MM.1S (cell line): ENCODE measurements at regions not wholly inside any gene's neighbourhood (a gene's known extent, or its start where the extent isn't known, plus 50 kb on each side); places are given as distances from the start of the nearest gene placed in this dataset.

Experiments used
- DNase-seq: peaks from one replicate; pipeline ENCODE4 v3.0.0-alpha.2; 2015
- H2AFZ ChIP-seq: fragments of 300-600 bp; sonication (generic); 2 replicates; pipeline ENCODE4 v1.6.0; 2016; ENCODE audit warnings: antibody characterized with exemption, low read length
- H3F3A ChIP-seq: fragments of 300-600 bp; sonication (generic); 2 replicates; pipeline ENCODE4 v1.6.1; 2016; ENCODE audit warnings: mild to moderate bottlenecking, antibody characterized with exemption, low read length, moderate library complexity, mixed read lengths; ENCODE audit not compliant: insufficient read depth
- H3K27ac ChIP-seq: fragments of 300-600 bp; sonication (generic); 2 replicates; pipeline ENCODE4 v1.5.1; 2016; ENCODE audit warnings: mild to moderate bottlenecking, low read length
- H3K27me3 ChIP-seq: fragments of 300-600 bp; sonication (generic); replicated peaks from 2 replicates; pipeline ENCODE4 v1.6.0; 2016; ENCODE audit warnings: low read length; ENCODE audit not compliant: insufficient read depth
- H3K36me3 ChIP-seq: fragments of 300-600 bp; sonication (generic); replicated peaks from 2 replicates; pipeline ENCODE4 v1.6.1; 2016; ENCODE audit warnings: mild to moderate bottlenecking, low read length, mixed read lengths; ENCODE audit not compliant: insufficient read depth
- H3K4me1 ChIP-seq: fragments of 300-600 bp; sonication (generic); 2 replicates; pipeline ENCODE4 v1.6.1; 2016; ENCODE audit warnings: low read length, mixed read lengths
- H3K4me2 ChIP-seq: fragments of 300-600 bp; sonication (generic); 2 replicates; pipeline ENCODE4 v1.6.0; 2016; ENCODE audit warnings: low read depth, low read length
- H3K4me3 ChIP-seq: fragments of 300-600 bp; sonication (generic); 2 replicates; pipeline ENCODE4 v1.5.1; 2016; ENCODE audit warnings: low read length, mixed read lengths
- H3K79me2 ChIP-seq: fragments of 300-600 bp; sonication (generic); 2 replicates; pipeline ENCODE4 v1.6.1; 2016; ENCODE audit warnings: mixed run types, low read length, mixed read lengths
- H3K9ac ChIP-seq: fragments of 300-600 bp; sonication (generic); 2 replicates; pipeline ENCODE4 v1.6.1; 2016; ENCODE audit warnings: low read length, mixed read lengths
- H3K9me2 ChIP-seq: fragments of 300-600 bp; sonication (generic); replicated peaks from 2 replicates; pipeline ENCODE4 v1.6.1; 2016; ENCODE audit warnings: mild to moderate bottlenecking, low read length, mixed read lengths; ENCODE audit not compliant: insufficient read depth
- H3K9me3 ChIP-seq: fragments of 300-600 bp; sonication (generic); replicated peaks from 2 replicates; pipeline ENCODE4 v1.6.1; 2016; ENCODE audit warnings: mild to moderate bottlenecking, low read length, mixed read lengths; ENCODE audit not compliant: insufficient read depth
- H4K20me1 ChIP-seq: fragments of 300-600 bp; sonication (generic); 2 replicates; pipeline ENCODE4 v1.6.1; 2016; ENCODE audit warnings: mild to moderate bottlenecking, low read length, moderate library complexity, mixed read lengths; ENCODE audit not compliant: insufficient read depth
- CTCF ChIP-seq: fragments of 300-600 bp; sonication (generic); IDR thresholded peaks from 2 replicates; pipeline ENCODE4 v1.5.1; 2016; ENCODE audit warnings: antibody characterized with exemption, low read length, mixed read lengths
- EZH2 ChIP-seq: fragments of 300-600 bp; sonication (generic); optimal IDR thresholded peaks from 2 replicates; pipeline ENCODE3; 2017; ENCODE audit warnings: low read depth, mild to moderate bottlenecking, antibody characterized with exemption, low read length, mixed read lengths
- EZH2phosphoT487 ChIP-seq: fragments of 300-600 bp; sonication (generic); IDR thresholded peaks from 2 replicates; pipeline ENCODE4 v1.6.1; 2018; ENCODE audit warnings: antibody characterized with exemption, low read length

- TF ChIP-seq EZH2phosphoT487 (no peak), CTCF (no peak), EZH2 (no peak)
- Histone ChIP-seq H3K4me3 (no peak overlapping the region), H3K9me3 (no peaks in the 10 kb centered on the region), H3K36me3 (no peaks in the 10 kb centered on the region), H3K9ac (no peak overlapping the region), H4K20me1 (no peaks in the 10 kb centered on the region), H3K4me2 (no peak overlapping the region), H3K79me2 (no peaks in the 10 kb centered on the region), H3K27me3 (no peaks in the 10 kb centered on the region), H3K4me1 (no peaks in the 10 kb centered on the region), H3K9me2 (no peaks in the 10 kb centered on the region), H2AFZ (no peak overlapping the region), H3F3A (no peaks in the 10 kb centered on the region), H3K27ac (no peak overlapping the region)
- no peak for DNase-seq
These were observed 210.1 kb upstream of the HDDC2 start for GRCh38 chr6:125511809-125512396.

DNA sequence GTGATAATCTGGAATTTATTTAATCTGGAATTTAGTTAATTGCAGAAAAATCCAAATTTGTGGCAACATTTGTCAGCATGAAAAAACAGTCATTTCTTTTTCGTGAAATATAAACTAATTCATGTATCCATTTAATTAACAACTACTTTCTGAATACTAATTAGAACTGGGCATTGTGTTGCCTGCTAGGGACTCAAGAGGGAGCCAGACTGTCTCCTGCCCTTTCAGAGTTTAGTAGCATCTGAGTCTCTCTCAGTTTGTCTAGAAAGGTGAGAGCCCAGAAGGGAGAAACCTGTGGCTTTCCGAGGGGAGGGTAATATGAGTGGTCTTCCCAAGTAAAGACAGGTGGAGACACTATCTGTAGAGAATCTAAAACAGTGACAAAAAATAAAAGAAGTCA lies 210.9 kb upstream of the HDDC2 start:
- no peak overlapping the region for H2AFZ ChIP-seq
- no peaks in the 10 kb centered on the region for H3K36me3 ChIP-seq
- DNase-seq: peak; percentile 66
- no peaks in the 10 kb centered on the region for H3F3A ChIP-seq
- no peaks in the 10 kb centered on the region for H3K79me2 ChIP-seq
- H3K4me2 ChIP-seq: no peak overlapping the region
- H3K9me2 ChIP-seq: no peaks in the 10 kb centered on the region
- H3K9me3 ChIP-seq: no peaks in the 10 kb centered on the region
- no peaks in the 10 kb centered on the region for H3K27me3 ChIP-seq
- no peak overlapping the region for H3K4me3 ChIP-seq
- no peak overlapping the region for H3K27ac ChIP-seq
- H3K9ac ChIP-seq: no peak overlapping the region
- H3K4me1 ChIP-seq: no peaks in the 10 kb centered on the region
- TF ChIP-seq EZH2 (no peak), CTCF (peak; percentile 83), EZH2phosphoT487 (no peak)
- H4K20me1 ChIP-seq: no peaks in the 10 kb centered on the region

DNA sequence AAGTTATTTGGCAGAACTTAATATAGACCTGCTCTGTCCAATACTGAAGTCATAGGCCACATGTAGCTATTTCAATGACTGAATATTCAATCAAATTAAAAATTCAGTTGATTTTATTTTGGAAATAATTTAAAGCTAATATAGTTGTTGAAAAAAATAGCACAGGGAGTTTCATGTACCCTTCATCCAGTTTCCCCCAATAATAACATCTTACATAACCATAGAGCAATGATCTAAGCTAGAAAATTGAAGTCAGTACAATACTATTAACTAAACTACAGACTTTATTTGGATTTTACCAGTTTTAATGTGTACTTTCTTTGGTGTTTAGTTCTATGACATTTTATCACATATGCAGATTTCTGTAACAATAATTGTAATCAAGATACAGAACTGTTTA lies 212.2 kb upstream of the HDDC2 start:
- H3K4me3 ChIP-seq: no peak overlapping the region
- DNase-seq: no peak

More for the DNA sequence above, 212.2 kb upstream of the HDDC2 start:
- no peak overlapping the region for H3K27ac ChIP-seq
- no peaks in the 10 kb centered on the region for H3K4me1 ChIP-seq
- H4K20me1 ChIP-seq: no peaks in the 10 kb centered on the region
- no peak overlapping the region for H3K4me2 ChIP-seq
- no peaks in the 10 kb centered on the region for H3K79me2 ChIP-seq
- H3K27me3 ChIP-seq: no peaks in the 10 kb centered on the region
- no peaks in the 10 kb centered on the region for H3K9me3 ChIP-seq
- no peak overlapping the region for H2AFZ ChIP-seq
- H3K9me2 ChIP-seq: no peaks in the 10 kb centered on the region
- no peaks in the 10 kb centered on the region for H3F3A ChIP-seq
- H3K9ac ChIP-seq: no peak overlapping the region
- TF ChIP-seq CTCF (no peak), EZH2 (no peak)
- no peaks in the 10 kb centered on the region for H3K36me3 ChIP-seq
